Skeletal muscle satellite cell (primary cell): ENCODE measurements at regions not wholly inside any gene's neighbourhood (a gene's known extent, or its start where the extent isn't known, plus 50 kb on each side); places are given as distances from the start of the nearest gene placed in this dataset.
A peak's percentile ranks its signal among the peaks of the same experiment; 100 is the strongest.

ENCODE experiments used
- H3K27me3 ChIP-seq: 2 replicates; pipeline ENCODE4 v1.7.0; 2013; ENCODE audit warnings: low read length; ENCODE audit not compliant: control insufficient read depth, insufficient read depth
- H3K36me3 ChIP-seq: 2 replicates; pipeline ENCODE4 v1.7.0; 2013; ENCODE audit warnings: mild to moderate bottlenecking, control low read depth, low read length; ENCODE audit not compliant: insufficient read depth
- H3K4me1 ChIP-seq: 2 replicates; pipeline ENCODE4 v1.7.0; 2013; ENCODE audit warnings: low read length; ENCODE audit not compliant: control insufficient read depth, insufficient read depth
- H3K4me2 ChIP-seq: 2 replicates; pipeline ENCODE4 v1.7.0; 2013; ENCODE audit warnings: mild to moderate bottlenecking, low read length
- H3K4me3 ChIP-seq: 2 replicates; pipeline ENCODE4 v1.7.0; 2013; ENCODE audit warnings: low read length
- H3K9ac ChIP-seq: 2 replicates; pipeline ENCODE4 v1.7.0; 2013; ENCODE audit warnings: mild to moderate bottlenecking, low read depth, low read length, moderate library complexity
- H3K9me3 ChIP-seq: replicated peaks from 2 replicates; pipeline ENCODE4 v1.7.0; 2013; ENCODE audit warnings: mild to moderate bottlenecking, control low read depth, low read length

DNA sequence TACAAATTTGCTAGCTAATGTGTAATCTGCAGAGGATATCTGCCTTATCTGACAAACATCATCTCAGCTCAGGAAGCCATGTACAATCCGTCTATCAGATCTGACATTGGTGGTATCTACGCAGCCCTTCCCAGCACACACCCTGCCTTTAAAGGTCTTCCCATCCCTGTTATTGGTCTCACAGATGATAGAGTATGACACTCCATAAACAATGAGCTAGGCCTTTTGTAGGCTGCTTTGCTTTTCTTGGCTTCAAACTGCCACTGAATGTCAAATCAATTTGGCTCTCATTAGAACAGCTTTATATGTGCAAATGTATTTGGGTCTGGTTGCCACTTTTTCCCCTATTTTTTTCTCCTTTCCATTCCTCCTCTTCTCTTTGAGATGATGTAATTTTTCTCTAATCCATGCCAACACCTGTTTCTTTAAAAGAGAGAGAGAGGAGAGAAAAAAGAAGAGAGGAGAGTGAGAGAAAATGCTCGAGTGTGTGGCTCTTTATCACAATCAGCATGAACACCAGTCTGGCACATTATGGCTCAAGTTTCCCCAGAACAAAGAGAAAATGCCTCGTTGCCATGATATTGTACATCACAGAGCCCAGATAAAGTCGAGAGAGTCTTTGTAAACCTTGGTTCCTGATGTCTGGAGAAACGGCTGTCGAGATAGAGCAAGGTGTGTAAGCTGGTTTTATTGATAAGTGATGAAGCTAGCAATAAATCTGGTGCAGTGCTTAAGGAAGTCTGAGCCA, 80.8 kb upstream of the DPH6 start:
- H3K36me3 ChIP-seq: no peaks in the 10 kb centered on the region
- H3K9ac ChIP-seq: no peak overlapping the region
- H3K4me2 ChIP-seq: no peak overlapping the region
- no peaks in the 10 kb centered on the region for H3K27me3 ChIP-seq
- H3K4me3 ChIP-seq: no peak overlapping the region
- H3K9me3 ChIP-seq: no peaks in the 10 kb centered on the region
- peaks cover 17% of the 10 kb centered on the region for H3K4me1 ChIP-seq

DNA sequence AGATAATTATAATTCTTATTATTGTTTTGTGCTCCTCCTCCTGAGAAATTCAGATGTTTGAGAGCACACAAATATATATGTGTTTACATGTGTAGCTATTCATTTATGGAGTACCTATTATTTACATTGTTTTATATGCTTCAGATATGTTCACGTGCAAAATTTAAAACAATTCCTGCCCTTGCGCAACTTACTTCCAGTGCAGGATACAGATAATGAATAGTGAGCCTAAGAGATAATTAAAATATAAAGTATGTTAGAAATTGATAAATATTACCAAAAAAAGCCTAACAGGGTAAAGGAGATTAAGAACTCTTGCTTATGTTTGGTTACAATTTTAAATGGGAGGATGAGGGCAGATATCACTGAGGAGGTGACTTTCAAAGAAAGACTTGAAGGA, 81.7 kb upstream of the DPH6 start:
- no peak overlapping the region for H3K4me2 ChIP-seq
- peaks cover 17% of the 10 kb centered on the region for H3K4me1 ChIP-seq
- no peak overlapping the region for H3K4me3 ChIP-seq
- H3K36me3 ChIP-seq: no peaks in the 10 kb centered on the region
- H3K9me3 ChIP-seq: no peaks in the 10 kb centered on the region
- no peaks in the 10 kb centered on the region for H3K27me3 ChIP-seq
- H3K9ac ChIP-seq: no peak overlapping the region

DNA sequence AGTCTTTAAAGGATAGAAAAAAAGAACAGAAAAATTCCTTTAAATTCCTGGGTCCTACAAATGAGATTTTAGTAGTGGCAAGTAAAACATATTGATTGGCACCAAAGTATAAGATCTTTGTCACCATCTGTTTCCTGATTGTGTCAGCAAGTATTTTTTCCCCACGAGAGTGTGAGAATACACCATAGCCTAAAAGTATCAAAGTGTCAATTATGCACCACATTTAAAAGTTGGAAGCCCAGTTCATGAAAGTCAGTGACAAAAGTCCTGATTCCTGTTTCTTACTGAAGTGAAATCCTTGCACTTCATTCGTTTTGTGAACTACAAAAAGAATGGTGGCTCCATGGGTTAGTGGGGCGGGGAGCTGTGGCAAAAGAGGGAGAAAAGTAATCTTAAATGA, 83.8 kb upstream of the DPH6 start:
- Histone ChIP-seq H3K4me3 (no peak overlapping the region), H3K9me3 (no peaks in the 10 kb centered on the region), H3K36me3 (no peaks in the 10 kb centered on the region), H3K4me1 (peaks cover 12% of the 10 kb centered on the region), H3K4me2 (no peak overlapping the region), H3K9ac (no peak overlapping the region), H3K27me3 (no peaks in the 10 kb centered on the region)

DNA sequence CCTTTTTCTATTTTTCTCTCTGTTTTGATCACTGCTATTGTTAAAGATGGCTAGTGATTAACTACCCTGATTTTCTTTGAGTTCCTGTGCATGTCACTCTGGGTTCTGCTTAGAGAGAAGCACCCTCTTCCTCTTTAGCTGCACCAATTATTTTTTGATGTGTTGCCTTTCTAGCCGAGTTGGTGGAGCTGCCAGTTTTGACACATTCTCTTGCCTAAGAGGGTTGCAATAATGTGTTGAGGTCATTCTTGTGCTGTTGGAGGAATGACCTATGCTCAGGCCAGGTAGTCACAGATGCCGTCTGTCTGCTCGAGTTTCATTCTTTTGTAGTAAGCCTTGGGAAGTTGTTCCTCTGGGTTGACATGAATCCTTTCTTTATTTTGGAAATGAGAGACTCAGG, 84.6 kb upstream of the DPH6 start:
- no peak overlapping the region for H3K9ac ChIP-seq
- H3K4me3 ChIP-seq: no peak overlapping the region
- H3K36me3 ChIP-seq: no peaks in the 10 kb centered on the region
- no peaks in the 10 kb centered on the region for H3K9me3 ChIP-seq
- H3K4me2 ChIP-seq: no peak overlapping the region
- H3K27me3 ChIP-seq: no peaks in the 10 kb centered on the region
- H3K4me1 ChIP-seq: peaks cover 6% of the 10 kb centered on the region

DNA sequence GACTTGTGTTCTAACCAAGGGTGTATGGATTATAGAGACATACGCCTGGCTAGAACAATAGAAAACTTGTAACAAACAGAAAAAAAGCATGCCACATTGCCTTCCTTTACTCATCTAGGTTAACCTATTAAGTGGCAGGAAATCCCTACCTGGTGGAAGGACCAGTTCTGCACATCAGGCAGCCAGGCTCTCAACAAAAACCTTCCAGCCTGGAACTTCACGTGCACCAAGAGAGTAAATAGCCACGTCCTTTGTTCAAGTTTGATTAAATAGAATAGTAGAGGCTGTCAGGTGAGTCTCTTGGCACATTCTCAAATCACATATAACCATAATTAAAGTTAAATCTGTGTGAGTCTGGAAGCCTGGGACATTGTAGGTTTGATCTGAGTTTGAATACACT, 85.0 kb upstream of the DPH6 start:
- peaks cover 6% of the 10 kb centered on the region for H3K4me1 ChIP-seq

DNA sequence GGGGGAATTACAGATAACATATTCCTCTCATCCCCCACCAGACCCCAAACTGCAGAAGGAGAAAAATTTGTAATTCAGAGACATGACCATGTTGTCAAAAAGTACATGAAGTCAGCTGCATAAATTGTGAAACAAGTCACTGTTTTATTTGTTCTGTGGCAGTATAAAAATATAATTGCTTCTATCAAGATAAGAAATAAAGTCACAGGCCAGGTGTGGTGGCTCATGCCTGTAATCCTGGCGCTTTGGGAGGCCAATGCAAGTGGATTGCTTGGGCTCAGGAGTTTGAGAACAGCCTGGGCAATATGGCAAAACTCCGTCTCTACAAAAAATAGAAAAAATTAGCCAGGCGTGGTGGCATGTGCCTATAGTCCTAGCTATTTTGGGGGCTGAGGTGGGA, 87.7 kb upstream of the DPH6 start:
- H3K4me1 ChIP-seq: no peaks in the 10 kb centered on the region
- H3K4me2 ChIP-seq: no peak overlapping the region
- H3K9ac ChIP-seq: no peak overlapping the region
- no peaks in the 10 kb centered on the region for H3K36me3 ChIP-seq
- H3K27me3 ChIP-seq: no peaks in the 10 kb centered on the region
- no peak overlapping the region for H3K4me3 ChIP-seq
- H3K9me3 ChIP-seq: no peaks in the 10 kb centered on the region

More for the DNA sequence above, 85.0 kb upstream of the DPH6 start:
- no peak overlapping the region for H3K9ac ChIP-seq
- H3K4me2 ChIP-seq: no peak overlapping the region
- H3K27me3 ChIP-seq: no peaks in the 10 kb centered on the region
- no peak overlapping the region for H3K4me3 ChIP-seq
- H3K36me3 ChIP-seq: no peaks in the 10 kb centered on the region
- H3K9me3 ChIP-seq: no peaks in the 10 kb centered on the region

DNA sequence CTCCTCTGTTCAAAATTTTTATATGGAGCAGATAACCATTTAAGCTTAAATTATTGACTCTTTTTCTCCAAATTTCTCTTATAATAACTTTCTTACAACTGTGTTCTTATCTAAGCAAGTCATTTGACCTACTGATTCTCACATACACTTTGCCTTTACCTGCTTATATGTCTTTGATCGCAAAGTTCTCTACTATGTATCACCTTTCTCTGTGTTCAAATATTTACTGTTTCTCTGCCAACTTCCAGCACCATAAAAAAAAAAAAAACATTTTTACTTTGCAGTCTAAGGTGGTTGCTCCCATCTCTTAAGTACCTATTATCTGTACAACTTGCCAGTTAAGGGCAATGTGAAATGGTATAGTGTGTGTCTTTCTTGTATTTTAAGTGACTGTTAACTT, 100.8 kb upstream of the DPH6 start:
- Histone ChIP-seq H3K27me3 (no peaks in the 10 kb centered on the region), H3K4me3 (no peak overlapping the region), H3K4me2 (no peak overlapping the region), H3K9me3 (no peaks in the 10 kb centered on the region), H3K4me1 (no peaks in the 10 kb centered on the region), H3K9ac (no peak overlapping the region), H3K36me3 (no peaks in the 10 kb centered on the region)

DNA sequence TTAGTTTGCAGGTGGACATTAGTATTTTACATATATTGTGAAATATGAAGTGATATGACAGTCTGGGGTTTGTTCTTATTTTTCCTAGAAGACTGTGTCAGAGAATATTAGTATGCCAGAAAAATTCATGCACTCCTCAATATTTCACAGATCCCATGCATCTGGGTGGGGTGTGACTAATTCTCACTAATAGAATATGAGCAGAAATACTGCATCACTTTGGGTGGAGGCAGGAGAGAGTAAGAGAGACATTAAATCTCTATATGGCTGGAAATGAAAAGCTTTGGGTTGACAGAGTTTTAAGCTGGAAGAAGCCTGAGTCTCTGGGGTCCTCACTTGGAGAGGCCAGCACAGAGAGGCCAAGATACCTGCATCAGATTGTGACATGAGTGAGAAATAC, 101.3 kb upstream of the DPH6 start:
- H3K9me3 ChIP-seq: no peaks in the 10 kb centered on the region
- no peak overlapping the region for H3K9ac ChIP-seq
- no peaks in the 10 kb centered on the region for H3K4me1 ChIP-seq
- no peaks in the 10 kb centered on the region for H3K27me3 ChIP-seq
- H3K4me2 ChIP-seq: no peak overlapping the region
- H3K36me3 ChIP-seq: no peaks in the 10 kb centered on the region
- H3K4me3 ChIP-seq: no peak overlapping the region

DNA sequence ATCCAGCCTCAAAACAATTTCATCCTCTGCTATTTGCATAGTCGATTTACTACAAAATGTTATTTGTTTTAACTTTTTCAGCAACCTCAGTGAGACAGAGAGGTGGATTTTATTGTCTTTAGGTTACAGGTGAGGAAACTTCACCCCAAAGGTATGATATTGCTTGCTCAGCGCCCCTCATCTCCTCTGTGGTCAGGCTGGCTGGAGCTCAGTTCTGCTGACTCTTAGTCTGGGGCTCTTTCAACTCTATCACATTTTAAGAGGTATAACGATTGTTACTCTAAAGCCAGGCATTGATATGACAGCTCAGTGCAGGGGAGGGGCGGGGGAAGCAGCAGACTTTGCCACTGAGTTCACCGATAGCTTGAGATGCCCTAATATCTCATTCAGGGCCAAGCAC, 103.0 kb upstream of the DPH6 start:
- no peak overlapping the region for H3K4me3 ChIP-seq
- no peaks in the 10 kb centered on the region for H3K27me3 ChIP-seq
- H3K36me3 ChIP-seq: no peaks in the 10 kb centered on the region
- H3K4me1 ChIP-seq: no peaks in the 10 kb centered on the region
- H3K9ac ChIP-seq: no peak overlapping the region
- H3K9me3 ChIP-seq: no peaks in the 10 kb centered on the region
- H3K4me2 ChIP-seq: no peak overlapping the region

DNA sequence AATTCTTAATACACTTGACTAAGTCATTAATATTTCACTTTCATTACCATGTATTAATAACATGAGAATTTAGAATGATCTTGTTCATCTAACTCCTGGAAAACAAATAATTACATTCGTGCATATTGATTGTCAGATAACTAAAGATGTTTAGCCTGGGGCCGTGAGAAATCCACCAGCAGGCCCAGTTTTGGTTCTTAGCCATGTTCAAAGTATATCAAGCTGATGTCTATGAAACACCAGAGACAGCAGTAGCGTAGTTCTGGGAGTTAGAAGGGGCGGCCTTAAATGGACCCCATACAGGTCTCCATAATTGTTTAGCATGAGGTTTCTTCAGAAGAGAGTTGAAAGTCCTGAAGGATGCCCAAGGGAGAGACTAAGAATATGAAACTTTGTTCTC, 103.6 kb upstream of the DPH6 start:
- Histone ChIP-seq H3K36me3 (no peaks in the 10 kb centered on the region), H3K4me1 (no peaks in the 10 kb centered on the region), H3K4me3 (no peak overlapping the region)

DNA sequence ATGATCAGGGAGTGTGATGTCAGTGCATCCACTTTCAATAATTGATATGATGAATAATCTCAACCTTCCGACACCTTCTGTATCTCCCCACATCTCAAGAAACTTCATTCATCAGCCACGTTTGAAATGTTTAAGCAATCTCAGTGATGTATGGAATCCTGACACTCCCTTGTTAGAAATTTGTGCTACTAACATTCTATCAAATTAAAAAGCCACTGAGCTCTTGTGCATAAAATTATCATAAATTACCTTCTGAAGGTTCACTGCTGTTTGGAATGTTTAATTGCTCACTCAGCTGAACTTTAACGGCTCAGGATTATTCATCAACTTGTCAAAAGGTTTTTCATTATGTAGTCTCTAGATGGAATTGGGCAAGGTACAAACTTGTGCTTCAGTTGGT, 108.4 kb upstream of the DPH6 start:
- H3K4me1 ChIP-seq: peaks cover 14% of the 10 kb centered on the region
- H3K9me3 ChIP-seq: no peaks in the 10 kb centered on the region
- no peak overlapping the region for H3K4me3 ChIP-seq
- no peaks in the 10 kb centered on the region for H3K27me3 ChIP-seq
- no peak overlapping the region for H3K4me2 ChIP-seq
- no peaks in the 10 kb centered on the region for H3K36me3 ChIP-seq
- H3K9ac ChIP-seq: no peak overlapping the region

More for the DNA sequence above, 103.6 kb upstream of the DPH6 start:
- no peak overlapping the region for H3K4me2 ChIP-seq
- no peak overlapping the region for H3K9ac ChIP-seq
- H3K9me3 ChIP-seq: no peaks in the 10 kb centered on the region
- H3K27me3 ChIP-seq: no peaks in the 10 kb centered on the region

DNA sequence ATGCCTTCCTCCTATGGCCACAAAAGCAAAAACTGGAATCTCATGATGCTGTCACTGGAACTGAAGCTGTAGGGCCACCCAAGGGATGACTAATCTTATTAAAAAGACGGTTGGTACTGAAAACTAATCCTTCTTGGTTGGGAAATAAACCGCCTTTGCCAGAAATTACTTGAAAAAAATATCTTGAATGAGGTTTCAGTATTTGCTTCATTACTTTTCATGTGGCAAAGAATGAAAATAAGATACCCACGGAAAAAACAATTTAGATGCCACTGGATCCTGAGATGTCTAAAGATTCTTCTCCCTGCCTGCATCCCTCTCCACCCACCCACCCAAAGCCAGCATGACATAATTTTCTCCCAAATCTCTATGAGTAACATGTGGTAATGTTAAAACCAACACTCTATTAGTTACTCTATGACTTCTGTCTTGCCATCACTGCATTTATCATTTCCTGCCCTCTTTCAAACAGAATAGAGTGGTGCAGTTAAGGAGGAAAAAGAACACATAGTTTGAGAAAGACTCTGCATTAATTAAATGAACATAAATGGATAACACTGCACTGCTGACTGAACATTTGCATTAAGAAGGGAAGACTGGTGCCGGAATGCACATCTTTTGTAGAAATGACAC, 111.8 kb upstream of the DPH6 start:
- Histone ChIP-seq H3K4me2 (peak overlapping the region; percentile 39), H3K36me3 (no peaks in the 10 kb centered on the region), H3K27me3 (no peaks in the 10 kb centered on the region), H3K9ac (no peak overlapping the region), H3K4me3 (no peak overlapping the region), H3K9me3 (no peaks in the 10 kb centered on the region), H3K4me1 (peaks cover 14% of the 10 kb centered on the region)
